Thymus (tissue), 11 donors: ENCODE measurements at regions not wholly inside any gene's neighbourhood (a gene's known extent, or its start where the extent isn't known, plus 50 kb on each side); places are given as distances from the start of the nearest gene placed in this dataset.

Experiments
- DNase-seq, 9 donors: peaks; one replicate each; pipeline ENCODE4 v3.0.0-alpha.2; 2013; ENCODE audit warnings: low spot score in 9 of 9, low read depth in 6 of 9, missing footprints in 1 of 9
- H3K27ac ChIP-seq, 2 donors: one replicate each; pipeline ENCODE4 v1.5.1; 2013; ENCODE audit warnings: control low read depth in 1 of 2, low read depth in 1 of 2, low read length in 1 of 2, mild to moderate bottlenecking in 1 of 2, moderate library complexity in 1 of 2
- H3K27me3 ChIP-seq, 2 donors: one replicate each; pipeline ENCODE4 v1.5.1; 2013; ENCODE audit warnings: low read length in 1 of 2; ENCODE audit not compliant: control insufficient read depth in 2 of 2, insufficient read depth in 1 of 2
- H3K36me3 ChIP-seq, 2 donors: one replicate each; pipeline ENCODE4 v1.5.1; 2013; ENCODE audit warnings: low read length in 1 of 2, mild to moderate bottlenecking in 1 of 2, moderate library complexity in 1 of 2; ENCODE audit not compliant: control insufficient read depth in 2 of 2, insufficient read depth in 2 of 2
- H3K4me1 ChIP-seq, 2 donors: one replicate each; pipeline ENCODE4 v1.5.1; 2013; ENCODE audit warnings: low read length in 2 of 2; ENCODE audit not compliant: control insufficient read depth in 2 of 2, insufficient read depth in 2 of 2
- H3K4me3 ChIP-seq, 2 donors: one replicate each; pipeline ENCODE4 v1.5.1; 2013; ENCODE audit warnings: low read length in 2 of 2, control low read depth in 1 of 2, mild to moderate bottlenecking in 1 of 2
- H3K9me3 ChIP-seq, 2 donors: one replicate each; pipeline ENCODE4 v1.5.1; 2013; ENCODE audit warnings: low read length in 1 of 2, mild to moderate bottlenecking in 1 of 2; ENCODE audit not compliant: control insufficient read depth in 2 of 2, insufficient read depth in 1 of 2
- WGBS: extraction: QIAGEN DNeasy Blood & Tissue Kit; methylation state at CpG from one replicate; pipeline ENCODE4 v1.1.7; 2013; 5-methylcytosine and 5-hydroxymethylcytosine counted together
- donor health status: healthy.

DNA sequence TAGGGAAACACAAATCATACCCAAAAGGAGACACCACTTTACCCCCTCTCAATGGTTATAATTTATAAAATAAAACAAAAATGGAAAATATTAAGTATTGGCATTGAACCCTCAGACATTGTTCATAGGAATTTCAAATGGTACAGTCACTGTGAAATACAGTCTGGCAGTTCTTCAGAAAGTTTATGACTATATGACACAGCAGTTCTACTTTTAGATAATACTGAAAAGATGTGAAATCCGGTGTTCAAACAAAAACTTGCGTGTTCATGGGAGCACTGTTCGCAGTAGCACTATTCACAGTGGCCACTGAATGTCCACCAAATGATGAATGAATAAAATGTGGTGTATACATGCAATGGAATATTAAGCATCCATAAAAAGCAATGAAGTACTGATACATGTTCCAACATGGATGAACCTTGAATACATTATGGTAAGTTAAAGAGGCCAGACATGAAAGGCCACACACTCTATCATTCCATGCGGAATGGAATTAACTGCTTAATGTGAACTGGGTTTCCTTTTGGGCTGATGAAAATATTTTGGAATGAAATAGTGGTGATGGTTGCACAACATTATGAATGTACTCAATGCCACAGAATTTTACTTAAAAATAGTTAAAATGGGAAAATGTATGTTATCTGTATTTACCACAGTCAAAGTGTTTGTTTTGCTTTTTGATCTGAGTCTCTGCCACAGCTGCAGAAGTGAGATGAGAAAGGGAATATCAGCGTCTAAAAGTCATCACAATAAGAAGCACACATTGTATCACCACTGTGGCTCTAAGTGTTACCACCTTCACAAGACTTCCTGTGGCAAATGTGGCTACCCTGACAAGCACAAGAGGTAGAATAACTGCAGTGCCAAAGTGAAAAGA is 864.6 kb downstream of the SUCLG1 start:
- Histone ChIP-seq H3K9me3 (no peaks in the 10 kb centered on the region), H3K27ac (no peak overlapping the region), H3K36me3 (no peaks in the 10 kb centered on the region), H3K4me1 (no peaks in the 10 kb centered on the region), H3K27me3 (no peaks in the 10 kb centered on the region), H3K4me3 (no peak overlapping the region)
- 85% methylated on average over 5 of the region's 5 CpGs for WGBS
- DNase-seq: no peak

DNA sequence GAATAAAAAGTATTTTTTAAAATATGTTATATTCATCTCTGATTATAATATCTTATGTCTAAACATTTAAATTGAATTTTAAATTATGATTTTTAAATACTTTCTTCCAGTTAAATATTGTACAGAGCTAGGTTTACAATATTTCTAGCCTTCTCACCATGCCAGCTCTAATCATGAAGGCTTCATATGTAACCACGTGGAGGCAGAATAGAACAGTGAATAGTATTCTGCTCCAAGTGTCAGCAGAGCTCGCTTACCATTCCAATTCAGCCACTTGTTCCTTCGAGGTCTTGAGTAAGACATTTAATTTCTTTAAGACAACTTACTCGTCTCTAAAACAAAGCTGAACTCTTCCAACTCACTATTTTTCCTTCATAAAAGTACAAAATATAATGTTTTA is 871.8 kb downstream of the SUCLG1 start:
- 92% methylated on average over 4 of the region's 4 CpGs for WGBS
- no peak for DNase-seq
- Histone ChIP-seq H3K27me3 (no peaks in the 10 kb centered on the region), H3K36me3 (no peaks in the 10 kb centered on the region), H3K4me3 (no peak overlapping the region), H3K27ac (no peak overlapping the region), H3K4me1 (no peaks in the 10 kb centered on the region), H3K9me3 (no peaks in the 10 kb centered on the region)

- 91% methylated on average over 2 of the region's 2 CpGs for WGBS
- H3K27ac ChIP-seq: no peak overlapping the region
Observed at GRCh38 chr2:83585250-83585649, 873.8 kb downstream of the SUCLG1 start.

GRCh38 chr2:83584672-83585071 is 874.4 kb downstream of the SUCLG1 start:
- no peaks in the 10 kb centered on the region for H3K4me1 ChIP-seq

More at GRCh38 chr2:83585250-83585649, 873.8 kb downstream of the SUCLG1 start:
- Histone ChIP-seq H3K36me3 (no peaks in the 10 kb centered on the region), H3K27me3 (no peaks in the 10 kb centered on the region), H3K4me1 (no peaks in the 10 kb centered on the region), H3K9me3 (no peaks in the 10 kb centered on the region), H3K4me3 (no peak overlapping the region)
- DNase-seq: no peak

DNA sequence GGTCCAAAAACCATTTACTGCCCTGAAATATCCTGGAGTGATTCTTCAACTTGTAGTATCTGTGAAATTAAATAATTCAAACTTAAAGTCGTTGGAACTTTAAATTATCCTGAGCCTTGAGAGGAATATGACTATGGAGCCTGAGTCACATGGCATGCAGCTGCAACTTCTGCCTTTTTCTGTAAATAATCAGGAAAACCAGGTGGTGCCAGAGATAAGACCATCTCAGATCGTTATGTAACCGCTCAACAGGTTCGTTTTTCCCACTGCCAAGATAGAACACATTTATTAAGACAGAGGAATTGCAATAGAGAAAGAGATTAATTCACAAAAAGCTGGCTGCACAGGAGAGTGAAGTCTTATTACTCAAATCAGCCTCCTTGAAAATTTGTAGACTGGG is 876.5 kb downstream of the SUCLG1 start:
- no peak overlapping the region for H3K27ac ChIP-seq
- H3K9me3 ChIP-seq: no peaks in the 10 kb centered on the region
- no peak for DNase-seq
- no peak overlapping the region for H3K4me3 ChIP-seq
- no peaks in the 10 kb centered on the region for H3K36me3 ChIP-seq
- no peaks in the 10 kb centered on the region for H3K27me3 ChIP-seq
- 26% methylated on average over 4 of the region's 4 CpGs for WGBS
- H3K4me1 ChIP-seq: no peaks in the 10 kb centered on the region

More at GRCh38 chr2:83584672-83585071, 874.4 kb downstream of the SUCLG1 start:
- Histone ChIP-seq H3K27me3 (no peaks in the 10 kb centered on the region), H3K36me3 (no peaks in the 10 kb centered on the region), H3K4me3 (no peak overlapping the region), H3K27ac (no peak overlapping the region), H3K9me3 (no peaks in the 10 kb centered on the region)
- WGBS: 71% methylated on average over 3 of the region's 3 CpGs
- no peak for DNase-seq

DNA sequence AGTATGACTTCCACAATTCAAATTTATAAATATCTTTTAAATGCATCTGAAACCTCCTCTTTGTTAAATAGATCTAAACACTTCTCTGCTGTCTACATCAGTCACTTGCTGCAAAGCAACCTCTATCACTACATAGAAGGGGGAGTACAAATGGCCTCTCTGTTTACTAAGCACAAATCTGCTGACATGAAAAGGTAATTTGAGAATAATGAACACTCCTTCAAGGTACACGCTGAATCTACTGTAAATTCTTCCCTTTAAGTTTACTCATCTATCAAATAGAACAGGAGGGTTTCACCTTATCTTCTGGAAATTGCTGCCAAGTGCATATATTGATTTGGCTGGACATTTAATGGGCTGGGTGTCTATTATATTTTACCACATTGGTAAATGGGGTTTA is 879.6 kb downstream of the SUCLG1 start:
- no peak for DNase-seq
- no peaks in the 10 kb centered on the region for H3K36me3 ChIP-seq
- H3K4me3 ChIP-seq: no peak overlapping the region
- WGBS: 86% methylated on average over 1 of the region's 1 CpG
- H3K9me3 ChIP-seq: no peaks in the 10 kb centered on the region
- no peaks in the 10 kb centered on the region for H3K27me3 ChIP-seq
- no peak overlapping the region for H3K27ac ChIP-seq
- no peaks in the 10 kb centered on the region for H3K4me1 ChIP-seq

DNA sequence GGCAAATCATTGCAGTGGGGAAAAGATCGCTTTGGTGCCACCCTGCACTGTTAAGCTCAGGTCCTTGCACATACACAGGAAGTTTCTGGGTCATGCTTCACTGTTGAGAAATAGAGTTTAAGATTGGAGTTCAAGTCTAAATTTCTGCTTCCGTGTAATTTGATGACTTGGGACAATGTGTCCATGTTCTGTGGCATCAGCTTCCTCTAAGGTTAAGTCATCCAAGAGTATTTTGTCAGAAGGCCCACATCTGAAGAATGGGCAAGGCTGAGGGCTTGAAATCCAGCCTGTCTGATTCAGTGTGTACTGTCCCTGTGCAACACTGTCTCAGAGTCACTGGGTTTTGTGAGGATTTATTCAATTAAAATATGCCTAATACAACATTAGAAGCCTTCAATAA is 880.7 kb downstream of the SUCLG1 start:
- Histone ChIP-seq H3K9me3 (no peaks in the 10 kb centered on the region), H3K4me3 (no peak overlapping the region), H3K4me1 (no peaks in the 10 kb centered on the region), H3K27ac (no peak overlapping the region), H3K27me3 (no peaks in the 10 kb centered on the region), H3K36me3 (no peaks in the 10 kb centered on the region)
- 85% methylated on average over 2 of the region's 2 CpGs for WGBS
- no peak for DNase-seq

DNA sequence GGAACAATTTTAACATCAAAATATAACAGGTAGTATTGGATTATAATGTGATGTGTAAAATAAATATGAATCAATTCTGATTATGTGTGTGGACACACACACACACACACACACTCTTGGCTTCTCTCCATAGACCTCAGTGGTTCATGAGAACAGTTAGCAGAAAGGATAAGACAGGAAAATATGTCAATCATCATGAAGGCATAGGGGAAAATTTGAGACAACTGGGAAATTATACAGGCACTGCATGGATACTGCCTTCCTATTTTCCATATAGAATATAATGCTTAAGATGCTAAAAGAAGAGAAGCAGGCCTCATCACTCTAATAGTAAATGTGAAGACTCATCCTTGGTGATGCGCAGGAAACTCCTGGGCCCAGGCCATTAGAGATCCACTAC is 884.5 kb downstream of the SUCLG1 start:
- Histone ChIP-seq H3K27ac (no peak overlapping the region), H3K4me1 (no peaks in the 10 kb centered on the region), H3K36me3 (no peaks in the 10 kb centered on the region), H3K4me3 (no peak overlapping the region), H3K27me3 (no peaks in the 10 kb centered on the region), H3K9me3 (no peaks in the 10 kb centered on the region)
- 95% methylated on average over 1 of the region's 1 CpG for WGBS
- DNase-seq: no peak

DNA sequence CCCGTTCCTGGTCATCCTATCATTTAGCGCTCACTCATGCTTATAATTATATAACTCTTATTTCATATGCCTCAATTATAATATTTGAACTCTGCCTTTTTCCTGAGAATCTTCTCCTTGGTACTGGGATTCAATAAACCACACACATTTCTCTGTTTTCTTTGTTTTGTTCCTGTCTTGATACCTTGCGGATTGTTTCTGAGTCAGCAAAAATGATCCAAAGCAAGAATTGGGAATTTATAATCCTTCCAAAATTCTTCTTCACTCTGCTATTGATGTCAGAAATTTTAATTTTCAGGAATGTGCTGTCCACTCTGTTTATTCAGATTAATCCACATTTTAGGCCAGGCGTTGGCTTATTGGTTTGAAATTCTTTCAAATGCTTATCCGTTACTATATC is 886.0 kb downstream of the SUCLG1 start:
- no peaks in the 10 kb centered on the region for H3K27me3 ChIP-seq
- H3K36me3 ChIP-seq: no peaks in the 10 kb centered on the region
- DNase-seq: no peak
- H3K27ac ChIP-seq: no peak overlapping the region
- H3K4me1 ChIP-seq: no peaks in the 10 kb centered on the region
- 95% methylated on average over 5 of the region's 5 CpGs for WGBS
- H3K9me3 ChIP-seq: no peaks in the 10 kb centered on the region
- no peak overlapping the region for H3K4me3 ChIP-seq
